Body of pancreas (tissue), 4 donors: ENCODE measurements at regions not wholly inside any gene's neighbourhood (a gene's known extent, or its start where the extent isn't known, plus 50 kb on each side); places are given as distances from the start of the nearest gene placed in this dataset.

Experiments
- ATAC-seq: fragments of 150-250 bp; one replicate; pipeline ENCODE4 v1.9.1; 2016
- DNase-seq, 4 donors: peaks; one replicate each; pipeline ENCODE4 v3.0.0-alpha.2; 2019
- H3K27ac ChIP-seq, 4 donors: fragments of 200-600 bp; sonication (generic); 1 replicate in 3 of 4; 2 replicates in 1 of 4; pipeline versions ENCODE4 v1.5.1 to v1.6.1; 2016 to 2019; ENCODE audit warnings: mild to moderate bottlenecking in 1 of 4, mixed read lengths in 1 of 4, moderate library complexity in 1 of 4
- H3K27me3 ChIP-seq, 2 donors: fragments of 200-600 bp; sonication (generic); one replicate each; pipeline ENCODE4 v1.6.0; 2016; ENCODE audit warnings: mild to moderate bottlenecking in 1 of 2
- H3K36me3 ChIP-seq, 2 donors: fragments of 200-600 bp; sonication (generic); replicated peaks in 1 of 2; 2 replicates each; pipeline ENCODE4 v1.5.1; 2016; ENCODE audit warnings: low read depth in 2 of 2; ENCODE audit not compliant: insufficient read depth in 1 of 2
- H3K4me1 ChIP-seq: fragments of 200-600 bp; sonication (generic); one replicate; pipeline ENCODE4 v1.6.0; 2016
- H3K4me3 ChIP-seq, 2 donors: fragments of 200-600 bp; sonication (generic); 1 replicate in 1 of 2; 2 replicates in 1 of 2; pipeline ENCODE4 v1.5.1; 2016 to 2019
- H3K9me3 ChIP-seq, 3 donors: fragments of 200-600 bp; sonication (generic); 1 replicate in 2 of 3; 2 replicates in 1 of 3; pipeline ENCODE4 v1.5.1; 2016
- CTCF ChIP-seq, 7 experiments: fragments of 450-650 bp in 4 of 7; fragments of 200-600 bp in 3 of 7; sonication (generic) in 3 of 7; IDR thresholded peaks; one replicate each; pipeline ENCODE4 v1.5.1; 2016 to 2019; ENCODE audit warnings: antibody characterized with exemption in 7 of 7
- POLR2A ChIP-seq, 3 donors: fragments of 450-650 bp; IDR thresholded peaks; one replicate each; pipeline ENCODE4 v1.6.1; 2016; ENCODE audit warnings: antibody characterized with exemption in 3 of 3, mild to moderate bottlenecking in 2 of 3
- WGBS, 2 donors: methylation state at CpG; one replicate each; pipeline ENCODE4 v1.1.5; 2017; 5-methylcytosine and 5-hydroxymethylcytosine counted together
- intact Hi-C: fragments of 100-400 bp; cut with DNase I; formaldehyde crosslinking; loops from one replicate; pipeline ENCODE4 v1.15.1; 2023

DNA sequence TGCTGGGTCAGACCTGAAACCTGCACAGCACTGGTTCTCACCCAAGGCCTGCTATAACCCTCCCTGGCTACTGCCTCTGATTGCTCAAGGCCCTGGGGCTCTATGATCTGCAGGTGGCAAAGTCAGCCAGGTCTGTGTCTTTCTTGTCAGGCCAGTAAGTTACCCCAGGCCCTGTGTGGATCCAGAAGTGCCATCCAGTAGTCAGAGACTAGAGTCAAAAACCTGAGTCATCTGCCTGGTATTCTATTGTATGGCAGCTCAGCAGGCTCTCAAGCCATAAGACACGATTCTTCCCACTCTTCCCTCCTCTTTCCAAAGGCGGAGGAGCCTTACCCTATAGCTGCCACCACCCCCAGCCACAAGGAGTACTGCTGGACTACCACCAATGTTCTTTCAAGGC, 593.0 kb downstream of the FRK start:
- no peak overlapping the region for H3K27ac ChIP-seq
- WGBS, 2 donors: 81 to 88% methylated on average over 2 of the region's 2 CpGs
- no peak for DNase-seq
- H3K36me3 ChIP-seq: no peaks in the 10 kb centered on the region
- no peaks in the 10 kb centered on the region for H3K27me3 ChIP-seq
- intact Hi-C loops: no loop called here
- TF ChIP-seq CTCF (IDR thresholded peaks at IDR 0.05) (no peak), POLR2A (IDR thresholded peaks at IDR 0.05) (no peak)
- no peaks in the 10 kb centered on the region for H3K9me3 ChIP-seq
- no peak for ATAC-seq
- no peaks in the 10 kb centered on the region for H3K4me1 ChIP-seq
- H3K4me3 ChIP-seq: no peak overlapping the region

DNA sequence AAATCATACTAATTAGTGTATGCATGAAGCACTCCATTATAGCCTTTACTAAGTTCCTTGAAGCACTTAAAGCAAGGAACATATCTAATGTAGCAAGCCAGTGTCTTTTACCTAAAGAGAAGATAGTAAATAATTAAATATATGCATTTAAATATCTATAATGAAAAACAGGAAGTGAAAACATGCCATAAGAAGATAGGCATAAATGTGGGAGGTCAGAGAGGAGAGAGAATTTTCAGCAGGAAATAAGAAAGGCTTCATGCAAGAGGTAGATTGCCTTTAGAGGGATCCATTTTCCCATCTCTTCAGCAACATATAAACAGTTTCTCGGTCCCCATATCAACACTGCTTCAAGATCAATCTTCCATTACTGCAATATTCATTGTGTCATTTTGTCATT, 599.8 kb downstream of the FRK start:
- Histone ChIP-seq H3K27ac (no peak overlapping the region), H3K4me3 (no peak overlapping the region), H3K9me3 (no peaks in the 10 kb centered on the region), H3K4me1 (no peaks in the 10 kb centered on the region), H3K36me3 (no peaks in the 10 kb centered on the region), H3K27me3 (no peaks in the 10 kb centered on the region)
- TF ChIP-seq CTCF (IDR thresholded peaks at IDR 0.05): no peak
- no peak for TF ChIP-seq POLR2A (IDR thresholded peaks at IDR 0.05)
- DNase-seq (no peak), ATAC-seq (no peak)
- 88 to 93% methylated on average over 1 of the region's 1 CpG for WGBS, 2 donors
- intact Hi-C loops: no loop called here

DNA sequence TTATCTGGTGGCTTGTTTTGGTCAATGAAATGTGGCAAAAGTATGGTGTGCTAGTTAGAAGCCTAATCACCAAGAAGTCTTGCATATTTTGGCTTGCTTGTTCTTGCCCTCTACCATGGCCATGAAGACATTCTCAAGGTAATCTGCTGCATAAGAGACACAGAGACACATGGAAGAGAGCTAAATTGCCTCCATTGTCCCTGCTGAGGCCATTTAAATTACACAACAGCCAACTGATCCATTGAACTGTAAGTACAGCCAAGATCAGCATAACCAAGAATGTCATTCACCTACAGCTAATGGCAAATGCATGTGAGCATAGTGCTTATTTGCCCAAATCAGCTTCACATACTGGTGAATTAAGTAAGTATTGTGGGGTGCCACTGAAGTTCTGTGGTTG, 603.8 kb downstream of the FRK start:
- intact Hi-C loops: no loop called here
- Histone ChIP-seq H3K27ac (no peak overlapping the region), H3K4me3 (no peak overlapping the region), H3K9me3 (no peaks in the 10 kb centered on the region), H3K4me1 (no peaks in the 10 kb centered on the region), H3K27me3 (no peaks in the 10 kb centered on the region), H3K36me3 (no peaks in the 10 kb centered on the region)
- ATAC-seq (no peak), DNase-seq (no peak)
- TF ChIP-seq POLR2A (IDR thresholded peaks at IDR 0.05) (no peak), CTCF (IDR thresholded peaks at IDR 0.05) (no peak)

- DNase-seq (no peak), ATAC-seq (no peak)
- H3K36me3 ChIP-seq: no peaks in the 10 kb centered on the region
- H3K4me3 ChIP-seq: no peak overlapping the region
- H3K27ac ChIP-seq: no peak overlapping the region
- intact Hi-C loops: no loop called here
- no peaks in the 10 kb centered on the region for H3K27me3 ChIP-seq
- no peaks in the 10 kb centered on the region for H3K9me3 ChIP-seq
- no peak for TF ChIP-seq POLR2A (IDR thresholded peaks at IDR 0.05)
- no peak for TF ChIP-seq CTCF (IDR thresholded peaks at IDR 0.05)
- no peaks in the 10 kb centered on the region for H3K4me1 ChIP-seq
- WGBS, 2 donors: 81 to 86% methylated on average over 4 of the region's 4 CpGs
Observed at GRCh38 chr6:115443825-115444478, 616.7 kb downstream of the FRK start.

- no peak overlapping the region for H3K4me3 ChIP-seq
- WGBS, 2 donors: 55 to 70% methylated on average over 2 of the region's 2 CpGs
- H3K27ac ChIP-seq: no peak overlapping the region
- no peaks in the 10 kb centered on the region for H3K36me3 ChIP-seq
- no peak for DNase-seq
- intact Hi-C loops: no loop called here
- no peaks in the 10 kb centered on the region for H3K27me3 ChIP-seq
- no peak for TF ChIP-seq POLR2A (IDR thresholded peaks at IDR 0.05)
- TF ChIP-seq CTCF (IDR thresholded peaks at IDR 0.05): no peak
- ATAC-seq: no peak
- H3K4me1 ChIP-seq: no peaks in the 10 kb centered on the region
- no peaks in the 10 kb centered on the region for H3K9me3 ChIP-seq
Observed at GRCh38 chr6:115442323-115442722, 618.4 kb downstream of the FRK start.
